GM08714 (cell line): ENCODE measurements at regions not wholly inside any gene's neighbourhood (a gene's known extent, or its start where the extent isn't known, plus 50 kb on each side); places are given as distances from the start of the nearest gene placed in this dataset.

Experiments used
- H3K4me3 ChIP-seq: fragments of 200-500 bp; sonication (Bioruptor generic); 2 replicates; pipeline ENCODE4 v1.5.1; 2014; ENCODE audit warnings: mild to moderate bottlenecking, low read length, inconsistent platforms
- ZNF274 ChIP-seq: IDR thresholded peaks from 2 replicates; pipeline ENCODE4 v1.6.1; 2012; ENCODE audit warnings: mild to moderate bottlenecking, low read depth, low read length

GRCh38 chr6:137378090-137378369 is 116.2 kb downstream of the OLIG3 start:
- no peak for TF ChIP-seq ZNF274
- no peak overlapping the region for H3K4me3 ChIP-seq

GRCh38 chr6:137373296-137373695 is 120.9 kb downstream of the OLIG3 start:
- no peak for TF ChIP-seq ZNF274
- no peak overlapping the region for H3K4me3 ChIP-seq

GRCh38 chr6:137372532-137372931 is 121.7 kb downstream of the OLIG3 start:
- TF ChIP-seq ZNF274: no peak
- no peak overlapping the region for H3K4me3 ChIP-seq

GRCh38 chr6:137371634-137372016 is 122.6 kb downstream of the OLIG3 start:
- no peak overlapping the region for H3K4me3 ChIP-seq
- TF ChIP-seq ZNF274: no peak

GRCh38 chr6:137370871-137371633 is 123.1 kb downstream of the OLIG3 start:
- no peak for TF ChIP-seq ZNF274
- H3K4me3 ChIP-seq: no peak overlapping the region

GRCh38 chr6:137369136-137369535 is 125.1 kb downstream of the OLIG3 start:
- no peak for TF ChIP-seq ZNF274
- H3K4me3 ChIP-seq: no peak overlapping the region

GRCh38 chr6:137365707-137366437 is 128.3 kb downstream of the OLIG3 start:
- H3K4me3 ChIP-seq: no peak overlapping the region
- no peak for TF ChIP-seq ZNF274

- no peak for TF ChIP-seq ZNF274
- H3K4me3 ChIP-seq: no peak overlapping the region
Observed at GRCh38 chr6:137363805-137364138, 130.4 kb downstream of the OLIG3 start.

GRCh38 chr6:137362878-137363804 is 131.1 kb downstream of the OLIG3 start:
- H3K4me3 ChIP-seq: no peak overlapping the region
- no peak for TF ChIP-seq ZNF274

- TF ChIP-seq ZNF274: no peak
- H3K4me3 ChIP-seq: no peak overlapping the region
Observed at GRCh38 chr6:137361701-137362100, 132.5 kb downstream of the OLIG3 start.

- TF ChIP-seq ZNF274: no peak
- no peak overlapping the region for H3K4me3 ChIP-seq
Observed at GRCh38 chr6:137358273-137358672, 135.9 kb downstream of the OLIG3 start.

GRCh38 chr6:137357948-137358266 is 136.3 kb downstream of the OLIG3 start:
- H3K4me3 ChIP-seq: no peak overlapping the region
- TF ChIP-seq ZNF274: no peak

GRCh38 chr6:137357263-137357947 is 136.8 kb downstream of the OLIG3 start:
- no peak for TF ChIP-seq ZNF274
- H3K4me3 ChIP-seq: no peak overlapping the region

- TF ChIP-seq ZNF274: no peak
Observed at GRCh38 chr6:137353842-137354397, 134.7 kb upstream of the IFNGR1 start.

GRCh38 chr6:137353346-137353745 is 134.2 kb upstream of the IFNGR1 start:
- no peak overlapping the region for H3K4me3 ChIP-seq
- TF ChIP-seq ZNF274: no peak

More at GRCh38 chr6:137353842-137354397, 134.7 kb upstream of the IFNGR1 start:
- no peak overlapping the region for H3K4me3 ChIP-seq
